ENCODE measurements at regions not wholly inside any gene's neighbourhood (a gene's known extent, or its start where the extent isn't known, plus 50 kb on each side); places are given as distances from the start of the nearest gene placed in this dataset.

GRCh38 chr11:96961931-96962330 is 572.1 kb downstream of the JRKL start:
- H3K4me2 ChIP-seq (ENCODE audit: control insufficient read depth, insufficient read depth) = no peak overlapping the region
- ChIA-PET POLR2A (interaction anchor here (0.6 kb wide), 1 partner anchor 10 kb away, joined by 3 read pairs; no protein-coding TSS in a partner anchor), CTCF (no interaction called here), RAD21 (ENCODE audit: unreplicated experiment) (no interaction called here), SMC1A (ENCODE audit: uncharacterized antibody, unreplicated experiment) (no interaction called here)
- no peaks in the 10 kb centered on the region for H3K4me1 ChIP-seq (ENCODE audit: control insufficient read depth, insufficient read depth, low read length)
- no peaks in the 10 kb centered on the region for H3K79me2 ChIP-seq (ENCODE audit: control insufficient read depth, insufficient read depth, low read length)
- H3K9me3 ChIP-seq (replicated peaks; ENCODE audit: control insufficient read depth, insufficient read depth, low read length) = no peaks in the 10 kb centered on the region
- no peak overlapping the region for H3K27ac ChIP-seq (ENCODE audit: control insufficient read depth, insufficient read depth)
- no peaks in the 10 kb centered on the region for H3K27me3 ChIP-seq (replicated peaks in 1 of 2; ENCODE audit: control insufficient read depth in 2 of 2, insufficient read depth in 2 of 2, low read length in 1 of 2)
- in situ Hi-C loops (cut with MboI) = no loop called here
- H4K20me1 ChIP-seq (ENCODE audit: control insufficient read depth, insufficient read depth) = no peaks in the 10 kb centered on the region
- intact Hi-C loops (cut with micrococcal nuclease; ENCODE audit: unreplicated experiment) = no loop called here
- FAIRE-seq (no peak), DNase-seq (ENCODE audit: low read depth, low spot score) (no peak), ATAC-seq (no peak)
- H2AFZ ChIP-seq (ENCODE audit: control insufficient read depth, low read depth, low read length) = no peak overlapping the region
- no peak overlapping the region for H3K4me3 ChIP-seq
- H3K36me3 ChIP-seq (ENCODE audit: control insufficient read depth in 2 of 2, insufficient read depth in 2 of 2, low read length in 1 of 2) = no peaks in the 10 kb centered on the region
- TF ChIP-seq TARDBP (IDR thresholded peaks at IDR 0.05; ENCODE audit: borderline replicate concordance) = no peak
- TF ChIP-seq CBX5 (IDR thresholded peaks at IDR 0.05; ENCODE audit: low read depth) = no peak
- no peak for TF ChIP-seq STAT3 (IDR thresholded peaks at IDR 0.05; ENCODE audit: low read depth, low read length)
- TF ChIP-seq IRF5 (IDR thresholded peaks at IDR 0.05; ENCODE audit: borderline replicate concordance) = no peak
- no peak for TF ChIP-seq IKZF1 (conservative IDR thresholded peaks at IDR 0.05)
- no peak for TF ChIP-seq MLLT1 (IDR thresholded peaks at IDR 0.05)
- TF ChIP-seq USF1 (IDR thresholded peaks at IDR 0.05; ENCODE audit: borderline replicate concordance, extremely low read length, insufficient read depth, low read depth, low read length) = no peak
- no peak for TF ChIP-seq BCLAF1 (IDR thresholded peaks at IDR 0.05)
- no peak for TF ChIP-seq MYC (IDR thresholded peaks at IDR 0.05; ENCODE audit: insufficient read depth, insufficient read length, insufficient replicate concordance, low read length, severe bottlenecking)
- no peak for TF ChIP-seq DPF2 (IDR thresholded peaks at IDR 0.05)
- TF ChIP-seq BHLHE40 (IDR thresholded peaks at IDR 0.05; ENCODE audit: borderline replicate concordance in 1 of 2, low read depth in 2 of 2, low read length in 1 of 2) = no peak
- no peak for TF ChIP-seq MTA3 (IDR thresholded peaks at IDR 0.05; ENCODE audit: borderline replicate concordance, low read length)
- H3K9ac ChIP-seq (ENCODE audit: control insufficient read depth, insufficient read depth, low read length) = no peak overlapping the region
- 1% methylated on average over 4 of the region's 4 CpGs for WGBS (ENCODE audit: insufficient coverage, insufficient replicate concordance, low lambda C conversion rate, missing lambda C conversion rate)
- no TSS peak for BruUV-seq (replicated peaks)

All from GM12878 (cell line).